ENCODE measurements at regions not wholly inside any gene's neighbourhood (a gene's known extent, or its start where the extent isn't known, plus 50 kb on each side); places are given as distances from the start of the nearest gene placed in this dataset.

- Histone ChIP-seq H3K4me2 (no peak overlapping the region), H3K9me2 (ENCODE audit: insufficient read depth) (no peaks in the 10 kb centered on the region), H3K27me3 (ENCODE audit: insufficient read depth) (no peaks in the 10 kb centered on the region), H3K27ac (ENCODE audit: low read depth) (no peak overlapping the region), H3F3A (replicated peaks; ENCODE audit: low read depth) (no peaks in the 10 kb centered on the region), H3K79me2 (replicated peaks; ENCODE audit: insufficient read depth) (no peaks in the 10 kb centered on the region), H3K4me1 (ENCODE audit: insufficient read depth) (no peaks in the 10 kb centered on the region), H2AFZ (no peak overlapping the region), H3K4me3 (no peak overlapping the region), H4K20me1 (replicated peaks; ENCODE audit: insufficient read depth) (no peaks in the 10 kb centered on the region), H3K36me3 (ENCODE audit: insufficient read depth) (no peaks in the 10 kb centered on the region)
- ATAC-seq (no peak), DNase-seq (ENCODE audit: low spot score) (no peak)
- no peaks in the 10 kb centered on the region for H3K4me1 Mint-ChIP-seq
- H3K9me3 Mint-ChIP-seq, result no peaks in the 10 kb centered on the region
- H3K27ac Mint-ChIP-seq, result no peak overlapping the region
- no peaks in the 10 kb centered on the region for H3K36me3 Mint-ChIP-seq (ENCODE audit: low read depth)
- TF ChIP-seq POLR2AphosphoS5 (IDR thresholded peaks at IDR 0.05; ENCODE audit: low read depth) (no peak), JUNB (IDR thresholded peaks at IDR 0.05; ENCODE audit: unreplicated experiment) (no peak), STAT1 (IDR thresholded peaks at IDR 0.05; ENCODE audit: unreplicated experiment) (no peak), ZNF462 (CRISPR knock-in tag; IDR thresholded peaks at IDR 0.05) (no peak), ZNF331 (CRISPR knock-in tag; IDR thresholded peaks at IDR 0.05; ENCODE audit: low read depth) (no peak)
- H3K4me3 Mint-ChIP-seq, result no peak overlapping the region
- H3K27me3 Mint-ChIP-seq (ENCODE audit: insufficient read depth, low read depth, poor library complexity), result peaks cover 7% of the 10 kb centered on the region
Measured at GRCh38 chr17:34784526-34784925, 176.7 kb downstream of the CCT6B start.

- no peak overlapping the region for H3K27ac ChIP-seq (ENCODE audit: low read depth)
- H2AFZ ChIP-seq, result no peak overlapping the region
- no peaks in the 10 kb centered on the region for H4K20me1 ChIP-seq (replicated peaks; ENCODE audit: insufficient read depth)
- no peaks in the 10 kb centered on the region for H3K36me3 Mint-ChIP-seq (ENCODE audit: low read depth)
- H3K4me2 ChIP-seq, result no peak overlapping the region
- no peaks in the 10 kb centered on the region for H3K4me1 Mint-ChIP-seq
- H3K27me3 ChIP-seq (ENCODE audit: insufficient read depth), result no peaks in the 10 kb centered on the region
- peaks cover 5% of the 10 kb centered on the region for H3K27me3 Mint-ChIP-seq (ENCODE audit: insufficient read depth, low read depth, poor library complexity)
- H3K9me2 ChIP-seq (ENCODE audit: insufficient read depth), result no peaks in the 10 kb centered on the region
- H3K4me1 ChIP-seq (ENCODE audit: insufficient read depth), result no peaks in the 10 kb centered on the region
- ATAC-seq (no peak), DNase-seq (ENCODE audit: low spot score) (no peak)
- H3K79me2 ChIP-seq (replicated peaks; ENCODE audit: insufficient read depth), result no peaks in the 10 kb centered on the region
- no peaks in the 10 kb centered on the region for H3K36me3 ChIP-seq (ENCODE audit: insufficient read depth)
- H3K9me3 Mint-ChIP-seq, result no peaks in the 10 kb centered on the region; the same call in 2 of the 3 replicates
- no peak overlapping the region for H3K4me3 Mint-ChIP-seq
- H3K4me3 ChIP-seq, result no peak overlapping the region
- no peak overlapping the region for H3K27ac Mint-ChIP-seq
- H3F3A ChIP-seq (replicated peaks; ENCODE audit: low read depth), result no peaks in the 10 kb centered on the region
- TF ChIP-seq ZNF114 (CRISPR knock-in tag; IDR thresholded peaks at IDR 0.05), result no peak
- TF ChIP-seq CREB1 (CRISPR knock-in tag; IDR thresholded peaks at IDR 0.05; ENCODE audit: low read depth), result no peak
- no peak for TF ChIP-seq EZH2 (IDR thresholded peaks at IDR 0.05; ENCODE audit: low read depth, unreplicated experiment)
- no peak for TF ChIP-seq ZNF462 (CRISPR knock-in tag; IDR thresholded peaks at IDR 0.05)
Measured at GRCh38 chr17:34782271-34782670, 179.0 kb downstream of the CCT6B start.
